TTC549 (cell line): ENCODE measurements at regions not wholly inside any gene's neighbourhood (a gene's known extent, or its start where the extent isn't known, plus 50 kb on each side); places are given as distances from the start of the nearest gene placed in this dataset.

Source experiments
- FAIRE-seq: peaks from 2 replicates; lab custom pipeline; 2012; peaks lifted over from hg19 to GRCh38; lab: Jason Lieb, UNC

DNA sequence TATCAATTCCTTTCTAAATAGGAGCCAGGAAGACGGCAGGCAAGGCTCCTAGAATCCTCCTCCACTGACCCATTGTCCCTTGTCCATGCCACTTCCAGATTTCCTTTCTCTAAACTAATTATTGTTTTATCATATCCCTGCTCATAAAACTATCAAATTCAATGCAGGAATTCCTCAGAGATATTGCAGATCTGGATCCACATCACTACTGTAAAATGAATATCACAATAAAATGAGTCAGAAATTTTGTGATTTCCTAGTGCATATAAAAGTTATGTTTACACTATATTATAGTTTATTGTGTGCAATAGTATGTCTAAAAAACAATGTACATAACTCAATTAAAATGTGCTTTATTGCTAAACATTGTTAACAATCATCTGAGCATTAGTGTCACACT lies 498.7 kb upstream of the NEGR1 start:
- FAIRE-seq: no peak

GRCh38 chr1:72780212-72780611 lies 497.9 kb upstream of the NEGR1 start:
- no peak for FAIRE-seq

DNA sequence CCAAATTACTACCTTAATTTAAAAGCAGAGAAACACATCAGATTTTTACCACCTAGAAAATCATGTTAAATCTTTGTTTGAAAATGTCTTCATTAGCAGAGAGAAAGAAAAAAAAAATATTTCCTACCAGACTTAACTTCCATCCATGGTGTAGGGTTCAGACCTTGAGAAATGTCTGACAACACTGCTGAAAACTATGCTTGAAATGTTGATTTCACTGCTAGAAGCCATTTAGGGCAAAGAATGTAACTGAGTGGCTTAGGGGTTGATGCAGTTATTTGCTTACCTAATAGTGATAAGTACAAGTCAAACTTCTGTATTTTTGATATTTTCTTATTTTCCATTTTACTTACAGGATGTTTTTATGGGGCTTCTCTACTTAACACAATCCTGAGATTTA lies 495.6 kb upstream of the NEGR1 start:
- no peak for FAIRE-seq

DNA sequence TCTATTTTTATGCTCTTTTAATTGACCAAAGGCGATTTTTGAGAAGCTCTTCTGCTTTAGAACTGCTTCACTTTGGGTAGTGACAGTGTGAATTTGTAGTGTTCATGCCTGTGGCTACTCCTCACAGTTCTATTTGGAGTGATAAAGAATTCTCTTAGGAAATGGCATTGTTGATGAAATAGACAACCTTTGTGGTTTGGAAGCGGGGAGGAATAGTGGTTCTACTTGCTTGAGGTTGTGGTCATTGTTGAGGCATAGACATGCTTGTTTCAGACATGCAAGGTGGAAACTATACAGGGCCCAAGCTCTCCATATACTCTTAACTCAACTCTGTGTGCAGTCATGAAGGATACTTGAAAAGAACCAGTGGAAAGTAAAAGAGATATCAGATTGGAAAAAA lies 481.1 kb upstream of the NEGR1 start:
- FAIRE-seq: no peak

DNA sequence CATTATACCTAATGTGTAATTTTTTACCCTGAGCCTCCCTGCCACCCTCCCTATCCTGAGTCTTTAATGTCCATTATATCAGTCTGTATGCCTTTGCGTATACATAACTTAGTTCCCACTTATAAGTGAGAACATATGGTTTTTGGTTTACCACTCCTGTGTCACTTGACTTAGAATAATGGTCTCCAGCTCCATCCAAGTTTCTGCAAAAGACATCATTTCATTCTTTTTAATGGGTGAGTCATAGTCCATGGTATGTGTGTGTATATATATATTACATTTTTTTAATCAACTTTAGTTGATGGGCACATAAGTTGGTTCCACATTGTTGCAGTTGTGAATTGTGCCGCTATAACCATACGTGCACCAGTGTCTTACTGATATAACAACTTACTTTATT lies 477.1 kb upstream of the NEGR1 start:
- FAIRE-seq: no peak

DNA sequence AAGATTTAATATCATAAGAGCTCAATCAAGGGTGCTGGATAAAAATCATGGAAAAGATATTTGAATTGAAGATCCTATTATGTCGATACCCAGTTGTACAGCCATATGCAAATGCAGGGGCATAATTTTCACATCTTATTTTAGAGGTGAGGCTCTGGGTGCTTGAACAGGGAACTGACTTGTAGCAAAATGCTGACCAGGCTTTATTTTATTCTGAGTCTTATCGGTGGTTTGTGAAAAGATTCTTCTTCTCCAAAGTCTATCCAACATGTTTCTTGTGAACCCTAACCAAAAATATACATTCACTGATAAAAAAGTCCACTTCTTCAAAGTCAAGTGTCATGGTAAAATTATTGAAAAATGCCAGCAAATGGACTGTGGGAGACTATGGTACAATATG lies 475.5 kb upstream of the NEGR1 start:
- no peak for FAIRE-seq

DNA sequence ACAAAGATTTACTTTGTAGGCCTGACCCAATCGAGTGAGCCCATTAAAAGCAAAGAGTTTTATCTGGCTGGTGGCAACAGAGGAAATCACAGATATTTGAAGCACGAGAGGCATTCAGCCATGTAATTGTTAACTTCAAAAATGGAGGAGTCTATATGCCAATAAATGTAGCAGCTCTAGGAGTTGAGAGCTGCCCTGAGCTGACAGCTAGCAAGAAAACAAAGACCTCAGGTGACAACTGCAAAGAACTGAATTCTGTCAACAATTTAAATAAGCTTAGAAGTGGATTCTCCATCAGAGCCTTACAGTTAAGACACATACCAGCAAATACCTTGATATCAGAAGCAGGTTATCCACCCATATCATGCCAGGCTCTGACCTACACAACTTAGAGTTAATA lies 463.1 kb upstream of the NEGR1 start:
- FAIRE-seq: no peak

DNA sequence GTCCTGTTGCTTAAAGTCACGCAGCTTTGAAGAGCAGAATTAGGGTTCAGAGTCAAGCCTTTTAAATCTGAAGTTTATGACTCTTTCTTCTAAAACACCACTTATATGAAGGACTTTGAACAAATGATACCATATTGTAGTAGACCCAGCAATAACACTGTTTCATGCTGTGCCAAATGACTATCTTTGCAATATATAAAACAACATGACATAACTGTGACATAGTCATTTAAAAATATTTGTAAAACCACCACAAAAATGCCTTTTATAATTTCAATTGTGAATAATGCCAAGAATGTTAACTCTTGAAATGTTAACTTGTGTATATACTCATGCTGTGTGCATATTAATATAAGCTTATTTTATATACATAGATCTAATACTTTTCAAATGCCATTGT lies 452.1 kb upstream of the NEGR1 start:
- FAIRE-seq: no peak

DNA sequence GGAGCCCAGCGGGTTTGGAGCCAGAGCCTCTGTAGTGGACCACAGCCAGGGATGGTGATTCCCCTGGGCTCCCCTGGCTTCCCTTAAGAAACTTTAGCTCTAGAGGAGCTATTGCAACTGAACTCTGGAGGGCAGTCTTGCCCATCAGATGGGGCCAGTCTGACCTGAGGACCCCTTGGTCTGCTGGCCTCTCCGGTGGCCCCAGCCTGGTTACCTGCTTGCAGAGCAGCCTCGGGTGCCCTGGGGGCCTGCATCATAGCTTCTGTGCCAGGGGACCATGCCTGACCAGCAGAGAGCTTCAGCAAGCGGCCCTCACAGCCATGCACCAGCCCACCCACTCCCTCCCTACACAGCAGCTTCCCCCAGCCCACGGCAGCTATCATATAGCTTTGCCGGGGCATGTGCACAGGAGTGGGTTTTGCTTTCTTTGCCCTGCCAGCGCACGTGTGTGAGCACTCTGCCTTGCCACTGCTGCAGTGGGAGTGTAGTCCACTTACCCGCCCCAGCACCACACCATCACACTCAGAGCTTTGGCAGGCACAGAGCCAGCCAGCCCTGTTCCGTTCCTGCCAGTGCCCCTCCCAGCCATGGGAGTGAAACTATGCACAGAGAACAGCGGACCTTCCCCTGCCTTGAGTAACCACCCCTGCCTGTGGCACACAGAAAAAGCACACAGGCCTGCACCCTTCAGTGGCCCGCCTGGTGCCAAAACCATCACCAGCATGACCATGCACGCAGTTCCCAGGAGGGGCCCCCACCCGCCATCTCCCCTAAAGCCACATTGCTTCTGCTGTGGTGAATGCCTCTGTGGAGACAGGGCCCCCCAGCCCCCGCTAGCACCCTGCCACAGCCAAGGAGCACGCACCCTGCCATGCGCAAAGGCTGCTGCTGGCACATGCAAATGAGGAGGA lies 442.9 kb upstream of the NEGR1 start:
- no peak for FAIRE-seq

DNA sequence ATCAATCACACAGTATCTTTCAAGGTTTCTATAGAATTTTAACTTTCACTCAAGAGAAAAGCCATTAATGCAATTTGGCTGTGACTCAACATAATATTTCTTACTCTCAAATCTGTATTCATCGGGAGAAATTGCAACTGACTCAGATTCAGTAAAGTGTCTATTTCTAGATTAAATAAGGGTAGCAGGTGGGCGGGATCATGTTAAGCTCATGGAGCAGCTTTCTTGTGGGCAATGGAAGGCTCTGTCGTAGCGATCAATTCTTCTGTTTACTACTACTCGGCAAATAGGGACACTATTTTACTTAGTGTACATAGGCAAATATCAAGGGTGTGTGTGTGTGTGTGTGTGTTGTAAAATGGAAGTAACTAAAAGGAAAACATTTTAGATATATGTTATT lies 423.6 kb upstream of the NEGR1 start:
- FAIRE-seq: no peak

GRCh38 chr1:72704841-72705477 lies 422.6 kb upstream of the NEGR1 start:
- FAIRE-seq: no peak

DNA sequence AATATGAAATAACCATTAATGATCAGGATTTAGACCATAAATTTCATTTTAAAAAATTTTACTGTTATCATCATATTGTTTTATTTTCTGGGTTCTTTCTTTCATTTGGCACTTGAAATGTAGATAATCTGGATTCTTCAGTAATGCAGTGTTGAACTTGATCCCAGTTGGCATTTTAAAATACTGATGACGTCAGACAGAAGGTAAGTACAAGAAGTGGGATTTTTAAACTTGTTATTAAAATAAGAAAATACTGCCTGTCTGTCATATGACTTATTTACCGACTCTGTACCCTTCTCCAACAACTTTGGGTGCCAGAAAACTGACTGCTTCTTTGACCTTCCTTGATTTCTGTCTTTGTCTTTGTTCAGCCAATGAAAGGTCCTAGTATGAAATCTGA lies 415.1 kb upstream of the NEGR1 start:
- no peak for FAIRE-seq

- no peak for FAIRE-seq
These were observed 411.6 kb upstream of the NEGR1 start for GRCh38 chr1:72693899-72694298.

- FAIRE-seq: no peak
These were observed 411.0 kb upstream of the NEGR1 start for GRCh38 chr1:72693376-72693775.

DNA sequence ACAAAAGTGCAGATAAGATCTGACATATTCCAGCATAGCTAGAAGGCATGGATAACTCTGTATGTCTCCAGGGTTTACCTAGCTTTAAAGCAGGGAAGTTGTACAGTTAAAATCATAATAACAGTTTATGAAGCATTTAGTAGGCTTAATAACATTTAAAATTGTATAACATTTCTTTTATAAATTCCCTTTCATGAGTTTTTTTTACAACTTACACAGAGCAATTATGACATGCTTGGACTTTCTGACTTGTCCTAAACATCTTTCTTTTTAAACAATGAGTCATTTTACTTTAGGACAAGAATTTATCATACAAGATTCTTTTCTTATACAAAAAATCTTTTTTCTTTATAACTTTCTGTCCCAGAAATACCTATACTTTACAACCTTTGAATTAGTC lies 408.5 kb upstream of the NEGR1 start:
- no peak for FAIRE-seq

DNA sequence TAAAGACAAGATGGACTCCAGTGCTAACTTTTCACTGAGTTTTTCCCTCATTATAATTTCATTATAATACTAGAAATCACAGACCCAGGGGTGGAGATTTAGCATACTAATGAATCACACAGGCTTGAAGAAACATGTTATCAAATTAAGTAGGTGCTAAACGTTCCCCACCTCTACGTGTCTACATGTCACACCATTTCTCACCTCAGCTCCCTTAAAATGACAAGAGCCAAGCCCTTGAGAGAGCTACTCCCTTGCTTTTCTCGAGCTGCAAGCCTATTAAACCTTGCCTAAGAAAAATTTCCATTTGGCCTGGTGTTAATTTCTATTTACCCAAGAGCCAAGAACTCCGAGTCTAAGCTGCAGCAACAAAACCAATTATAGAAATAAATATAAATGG lies 396.3 kb upstream of the NEGR1 start:
- no peak for FAIRE-seq

- no peak for FAIRE-seq
These were observed 388.6 kb upstream of the NEGR1 start for GRCh38 chr1:72670902-72671301.

DNA sequence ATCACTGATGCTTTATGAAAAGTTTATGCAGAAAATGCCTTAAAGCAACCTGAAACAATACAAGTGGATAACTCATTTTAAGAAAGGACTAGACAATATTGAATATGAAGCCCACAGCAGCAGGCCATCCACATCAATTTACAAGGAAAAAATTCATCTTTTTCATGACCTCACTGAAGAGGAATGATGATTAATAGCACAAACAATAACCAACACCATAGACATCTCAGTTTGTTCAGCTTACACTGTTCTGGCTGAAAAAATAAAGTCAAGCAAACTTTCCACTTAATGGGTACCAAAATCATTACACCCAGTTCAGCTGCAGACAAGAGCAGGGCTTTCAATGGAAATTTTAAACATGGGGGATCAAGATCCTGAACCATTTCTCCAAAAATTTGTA lies 380.6 kb upstream of the NEGR1 start:
- FAIRE-seq: no peak

DNA sequence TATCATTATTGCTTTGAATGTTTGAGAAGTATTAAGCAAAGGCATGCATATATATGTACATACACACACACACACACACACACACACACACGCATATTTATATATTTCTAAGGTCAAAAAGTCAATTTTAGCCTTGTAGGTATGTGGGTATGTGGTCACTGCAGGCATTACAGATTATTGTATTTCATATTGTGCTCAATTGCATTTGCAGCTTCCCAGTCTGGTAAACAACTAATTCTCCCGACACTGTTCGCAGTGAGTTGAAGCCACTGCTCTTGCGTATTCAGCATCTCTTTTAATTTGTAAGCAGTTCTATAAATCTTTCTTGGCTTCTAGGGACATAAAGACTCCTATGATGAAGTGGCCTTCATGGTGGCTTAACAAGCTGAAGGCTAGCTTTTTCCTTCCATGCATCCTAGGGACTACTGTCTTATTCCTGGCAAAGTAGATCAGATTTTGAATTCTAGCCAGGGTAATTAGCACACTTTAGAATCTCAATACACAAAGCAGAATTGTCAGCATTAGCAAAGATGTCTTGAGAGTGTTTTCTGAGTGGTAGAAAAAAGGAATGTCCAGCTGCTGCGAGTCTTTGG lies 368.6 kb upstream of the NEGR1 start:
- no peak for FAIRE-seq

DNA sequence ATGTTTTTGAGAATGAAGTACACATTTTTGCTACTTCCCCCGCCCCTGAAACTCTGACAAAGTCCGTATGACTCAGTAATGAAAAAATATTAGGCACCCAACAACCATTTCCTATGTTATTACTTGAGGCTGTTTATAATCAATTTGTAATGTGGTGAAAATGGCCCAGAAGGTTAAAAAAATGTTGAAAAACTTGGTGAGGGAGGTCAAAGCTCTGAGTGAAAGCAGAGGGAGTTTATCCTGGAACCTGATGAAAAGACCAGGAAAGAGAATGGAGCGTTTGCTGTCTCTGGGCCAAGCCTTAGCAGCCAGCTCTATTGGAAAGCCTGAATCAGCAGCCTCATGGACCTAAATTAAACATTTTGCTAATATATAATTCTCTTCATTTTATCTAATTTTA lies 367.7 kb upstream of the NEGR1 start:
- FAIRE-seq: no peak

GRCh38 chr1:72649211-72649888 lies 367.0 kb upstream of the NEGR1 start:
- FAIRE-seq: no peak

DNA sequence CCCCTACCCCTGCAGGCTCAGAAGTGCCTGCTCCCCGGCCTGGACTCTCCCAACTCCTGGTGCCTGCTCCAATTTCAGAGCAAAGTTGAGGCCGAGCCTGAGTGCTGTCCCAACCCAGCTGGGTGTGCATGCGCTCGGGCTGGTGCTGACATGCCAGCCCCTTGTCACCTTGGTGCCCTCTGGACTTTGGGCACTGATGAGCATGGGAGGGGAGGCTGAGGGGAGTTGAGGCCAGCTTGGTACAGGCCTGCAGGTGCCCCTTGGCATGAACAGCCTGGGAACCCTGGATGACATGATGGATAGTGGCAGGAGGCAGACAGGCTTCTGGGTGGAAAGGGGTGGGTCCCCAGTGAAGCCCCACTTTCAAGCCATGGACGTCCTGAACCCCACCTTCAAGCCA lies 366.1 kb upstream of the NEGR1 start:
- FAIRE-seq: no peak

DNA sequence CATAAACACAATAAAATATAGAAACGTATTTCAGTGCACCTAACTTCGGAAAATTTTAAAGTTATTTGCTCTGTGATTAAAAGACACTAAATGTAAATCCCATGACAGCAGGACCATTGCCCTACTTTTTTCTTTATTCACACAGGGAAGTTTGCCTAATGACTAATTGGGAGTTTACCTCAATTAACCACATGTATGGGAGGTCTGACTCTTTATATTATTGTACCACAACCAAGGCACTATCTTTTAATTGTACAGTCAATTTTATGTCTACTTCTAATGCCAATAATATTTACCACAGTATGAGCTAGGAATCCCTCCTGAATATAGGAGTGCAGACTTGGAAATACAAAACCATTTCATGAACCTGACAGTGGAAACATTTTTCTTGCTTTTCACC lies 360.8 kb upstream of the NEGR1 start:
- no peak for FAIRE-seq
